PC-3 (cell line): ENCODE measurements at regions not wholly inside any gene's neighbourhood (a gene's known extent, or its start where the extent isn't known, plus 50 kb on each side); places are given as distances from the start of the nearest gene placed in this dataset.

Experiments
- EZH2 ChIP-seq: fragments of 300-600 bp; sonication (generic); IDR thresholded peaks from one replicate; pipeline ENCODE4 v1.6.1; 2017; ENCODE audit warnings: antibody characterized with exemption, mild to moderate bottlenecking, low read length; ENCODE audit not compliant: unreplicated experiment
- EZH2phosphoT487 ChIP-seq: fragments of 300-600 bp; sonication (generic); IDR thresholded peaks from 2 replicates; pipeline ENCODE4 v1.6.1; 2018; ENCODE audit warnings: mild to moderate bottlenecking, antibody characterized with exemption, low read length, borderline replicate concordance
- TF ChIP-seq, protein P1 (sequence below): fragments of 300-600 bp; sonication (generic); conservative IDR thresholded peaks from 2 replicates; pipeline ENCODE4 v1.5.1; 2017; ENCODE audit warnings: antibody characterized with exemption, low read depth, mild to moderate bottlenecking, low read length

- TF ChIP-seq EZH2phosphoT487, result no peak
- no peak for TF ChIP-seq EZH2
- TF ChIP-seq, protein P1, sequence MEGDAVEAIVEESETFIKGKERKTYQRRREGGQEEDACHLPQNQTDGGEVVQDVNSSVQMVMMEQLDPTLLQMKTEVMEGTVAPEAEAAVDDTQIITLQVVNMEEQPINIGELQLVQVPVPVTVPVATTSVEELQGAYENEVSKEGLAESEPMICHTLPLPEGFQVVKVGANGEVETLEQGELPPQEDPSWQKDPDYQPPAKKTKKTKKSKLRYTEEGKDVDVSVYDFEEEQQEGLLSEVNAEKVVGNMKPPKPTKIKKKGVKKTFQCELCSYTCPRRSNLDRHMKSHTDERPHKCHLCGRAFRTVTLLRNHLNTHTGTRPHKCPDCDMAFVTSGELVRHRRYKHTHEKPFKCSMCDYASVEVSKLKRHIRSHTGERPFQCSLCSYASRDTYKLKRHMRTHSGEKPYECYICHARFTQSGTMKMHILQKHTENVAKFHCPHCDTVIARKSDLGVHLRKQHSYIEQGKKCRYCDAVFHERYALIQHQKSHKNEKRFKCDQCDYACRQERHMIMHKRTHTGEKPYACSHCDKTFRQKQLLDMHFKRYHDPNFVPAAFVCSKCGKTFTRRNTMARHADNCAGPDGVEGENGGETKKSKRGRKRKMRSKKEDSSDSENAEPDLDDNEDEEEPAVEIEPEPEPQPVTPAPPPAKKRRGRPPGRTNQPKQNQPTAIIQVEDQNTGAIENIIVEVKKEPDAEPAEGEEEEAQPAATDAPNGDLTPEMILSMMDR, result no peak
These were observed 72.3 kb upstream of the STEAP1B start for GRCh38 chr7:22572292-22572691.
